ENCODE measurements at regions not wholly inside any gene's neighbourhood (a gene's known extent, or its start where the extent isn't known, plus 50 kb on each side); places are given as distances from the start of the nearest gene placed in this dataset.

DNA sequence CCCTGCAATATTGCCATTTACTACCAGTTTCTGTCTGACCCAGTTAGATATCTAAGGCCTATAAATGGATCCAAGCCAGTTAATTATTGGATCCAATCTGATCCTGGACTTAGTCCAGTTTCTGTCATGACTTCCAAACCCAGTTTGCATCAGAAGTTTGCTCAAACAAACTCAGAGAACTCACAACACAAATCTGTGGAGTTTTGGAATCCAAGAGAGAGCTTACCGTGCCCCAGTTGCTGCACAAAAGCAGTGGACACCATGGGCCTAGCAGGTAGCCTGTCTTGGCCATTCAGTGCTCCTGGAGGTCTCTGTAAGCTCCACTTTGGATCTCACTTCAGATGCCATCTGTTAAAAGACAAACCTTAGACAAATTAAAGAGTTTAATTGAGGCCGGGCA is 174.5 kb downstream of the AASDH start:
- TF ChIP-seq CTCF (IDR thresholded peaks at IDR 0.05) = no peak
- no peak for TF ChIP-seq POLR2A (IDR thresholded peaks at IDR 0.05)

Data from uterus (tissue), 2 donors.